Osteoblast (primary cell): ENCODE measurements at regions not wholly inside any gene's neighbourhood (a gene's known extent, or its start where the extent isn't known, plus 50 kb on each side); places are given as distances from the start of the nearest gene placed in this dataset.

Experiments used
- DNase-seq: peaks from one replicate; pipeline ENCODE4 v3.0.0; 2011; ENCODE audit warnings: low spot score, mixed read lengths; ENCODE audit not compliant: insufficient read length; ENCODE audit errors: missing footprints
- H2AFZ ChIP-seq: 2 replicates; pipeline ENCODE4 v1.6.0; 2011; ENCODE audit warnings: mild to moderate bottlenecking, low read length
- H3K27ac ChIP-seq: 2 replicates; pipeline ENCODE4 v1.5.1; 2011; ENCODE audit warnings: mild to moderate bottlenecking, low read depth, low read length, moderate library complexity
- H3K27me3 ChIP-seq: 2 replicates; pipeline ENCODE4 v1.6.0; 2012; ENCODE audit warnings: mild to moderate bottlenecking, control low read depth, inconsistent platforms, low read length, moderate library complexity; ENCODE audit not compliant: insufficient read depth
- H3K36me3 ChIP-seq: 2 replicates; pipeline ENCODE4 v1.5.1; 2011; ENCODE audit warnings: mild to moderate bottlenecking, low read length, control low read depth, moderate library complexity; ENCODE audit not compliant: insufficient read depth
- H3K4me1 ChIP-seq: 2 replicates; pipeline ENCODE4 v1.5.1; 2011; ENCODE audit warnings: mild to moderate bottlenecking, low read length, control low read depth, moderate library complexity; ENCODE audit not compliant: insufficient read depth
- H3K4me2 ChIP-seq: 2 replicates; pipeline ENCODE4 v1.6.0; 2011; ENCODE audit warnings: mild to moderate bottlenecking, low read length; ENCODE audit not compliant: insufficient read depth
- H3K4me3 ChIP-seq: fragments of 200-600 bp; sonication (generic); 3 replicates; pipeline ENCODE4 v1.5.1; 2012; ENCODE audit warnings: mild to moderate bottlenecking, low read length, inconsistent platforms; ENCODE audit not compliant: insufficient read depth
- H3K79me2 ChIP-seq: 2 replicates; pipeline ENCODE4 v1.6.0; 2012; ENCODE audit warnings: mild to moderate bottlenecking, low read length, control low read depth, inconsistent platforms; ENCODE audit not compliant: insufficient read depth
- H3K9me3 ChIP-seq: 2 replicates; pipeline ENCODE4 v1.5.1; 2011; ENCODE audit warnings: low read depth, low read length, control low read depth
- H4K20me1 ChIP-seq: 2 replicates; pipeline ENCODE4 v1.6.0; 2012; ENCODE audit warnings: mild to moderate bottlenecking, low read length, control low read depth; ENCODE audit not compliant: insufficient read depth
- CTCF ChIP-seq: IDR thresholded peaks from 2 replicates; pipeline ENCODE4 v1.5.1; 2011; ENCODE audit warnings: mild to moderate bottlenecking, low read depth, low read length, moderate library complexity; ENCODE audit errors: extremely low read depth

GRCh38 chr12:86550218-86551145 lies 294.3 kb upstream of the MGAT4C start:
- TF ChIP-seq CTCF, result no peak
- no peaks in the 10 kb centered on the region for H3K79me2 ChIP-seq
- H3K36me3 ChIP-seq, result no peaks in the 10 kb centered on the region
- H3K4me3 ChIP-seq, result no peak overlapping the region
- no peak overlapping the region for H3K4me2 ChIP-seq
- no peaks in the 10 kb centered on the region for H4K20me1 ChIP-seq
- peak; percentile 1 for DNase-seq
- no peaks in the 10 kb centered on the region for H3K9me3 ChIP-seq
- H3K4me1 ChIP-seq, result no peaks in the 10 kb centered on the region
- H3K27ac ChIP-seq, result no peak overlapping the region
- H3K27me3 ChIP-seq, result no peaks in the 10 kb centered on the region
- no peak overlapping the region for H2AFZ ChIP-seq

- no peaks in the 10 kb centered on the region for H3K9me3 ChIP-seq
- no peak overlapping the region for H3K27ac ChIP-seq
- no peaks in the 10 kb centered on the region for H3K79me2 ChIP-seq
- no peak for TF ChIP-seq CTCF
- no peak overlapping the region for H3K4me3 ChIP-seq
- no peaks in the 10 kb centered on the region for H3K4me1 ChIP-seq
- no peaks in the 10 kb centered on the region for H3K36me3 ChIP-seq
- H4K20me1 ChIP-seq, result no peaks in the 10 kb centered on the region
- H3K27me3 ChIP-seq, result no peaks in the 10 kb centered on the region
- no peak overlapping the region for H2AFZ ChIP-seq
- no peak overlapping the region for H3K4me2 ChIP-seq
- DNase-seq, result no peak
Observed at GRCh38 chr12:86543716-86544115, 287.5 kb upstream of the MGAT4C start.

GRCh38 chr12:86530996-86531655 lies 274.9 kb upstream of the MGAT4C start:
- H3K4me2 ChIP-seq, result no peak overlapping the region
- no peaks in the 10 kb centered on the region for H3K36me3 ChIP-seq
- DNase-seq, result no peak
- H2AFZ ChIP-seq, result no peak overlapping the region
- no peaks in the 10 kb centered on the region for H3K27me3 ChIP-seq
- H3K9me3 ChIP-seq, result no peaks in the 10 kb centered on the region
- H3K27ac ChIP-seq, result no peak overlapping the region
- no peaks in the 10 kb centered on the region for H3K4me1 ChIP-seq
- no peak overlapping the region for H3K4me3 ChIP-seq
- no peak for TF ChIP-seq CTCF
- no peaks in the 10 kb centered on the region for H4K20me1 ChIP-seq
- H3K79me2 ChIP-seq, result no peaks in the 10 kb centered on the region

GRCh38 chr12:86526060-86526595 lies 269.9 kb upstream of the MGAT4C start:
- Histone ChIP-seq H3K4me2 (no peak overlapping the region), H4K20me1 (no peaks in the 10 kb centered on the region), H3K9me3 (no peaks in the 10 kb centered on the region), H3K27ac (no peak overlapping the region), H3K4me3 (no peak overlapping the region), H2AFZ (no peak overlapping the region), H3K79me2 (no peaks in the 10 kb centered on the region), H3K36me3 (no peaks in the 10 kb centered on the region), H3K27me3 (no peaks in the 10 kb centered on the region), H3K4me1 (no peaks in the 10 kb centered on the region)
- DNase-seq, result no peak
- TF ChIP-seq CTCF, result no peak
